ENCODE measurements at regions not wholly inside any gene's neighbourhood (a gene's known extent, or its start where the extent isn't known, plus 50 kb on each side); places are given as distances from the start of the nearest gene placed in this dataset.

- H3K36me3 Mint-ChIP-seq (ENCODE audit: insufficient read depth, unreplicated experiment) = no peaks in the 10 kb centered on the region
- H3K27ac Mint-ChIP-seq (ENCODE audit: low read depth, unreplicated experiment) = no peak overlapping the region
- TF ChIP-seq CTCF (IDR thresholded peaks at IDR 0.05; ENCODE audit: unreplicated experiment) = no peak
- peaks cover 65% of the 10 kb centered on the region for H3K27me3 Mint-ChIP-seq (ENCODE audit: insufficient read depth, unreplicated experiment)
- intact Hi-C loops (cut with micrococcal nuclease) = loop anchor here (10.0 kb wide), 1 partner anchor 424 kb away; no protein-coding TSS in a partner anchor
- POLR2A ChIA-PET = no interaction called here
- H3K4me3 Mint-ChIP-seq (ENCODE audit: unreplicated experiment) = no peak overlapping the region
- CTCF ChIA-PET = interaction anchor here (0.5 to 0.7 kb wide), 2 partner anchors 30 to 922 kb away, joined by 3 read pairs; no protein-coding TSS in a partner anchor
- BruUV-seq (replicated peaks) = no TSS peak
- H3K9me3 Mint-ChIP-seq (ENCODE audit: unreplicated experiment) = no peaks in the 10 kb centered on the region
- peak; percentile 1 for DNase-seq (ENCODE audit: unreplicated experiment)
- peaks cover 11% of the 10 kb centered on the region for H3K4me1 Mint-ChIP-seq (ENCODE audit: insufficient read depth, unreplicated experiment)
Measured at GRCh38 chr10:2620827-2621521, 446.4 kb upstream of the PFKP start.

- peaks cover 59% of the 10 kb centered on the region for H3K27me3 Mint-ChIP-seq (ENCODE audit: insufficient read depth, unreplicated experiment)
- ChIA-PET CTCF (interaction anchor here (0.5 to 1.5 kb wide), 3 partner anchors 10 to 43 kb away, joined by 3 to 7 read pairs (median 4); no protein-coding TSS in a partner anchor), POLR2A (interaction anchor here (0.6 kb wide), 1 partner anchor 170 kb away, joined by 3 read pairs; no protein-coding TSS in a partner anchor)
- H3K9me3 Mint-ChIP-seq (ENCODE audit: unreplicated experiment) = no peaks in the 10 kb centered on the region
- H3K27ac Mint-ChIP-seq (ENCODE audit: low read depth, unreplicated experiment) = no peak overlapping the region
- TF ChIP-seq CTCF (IDR thresholded peaks at IDR 0.05; ENCODE audit: unreplicated experiment) = no peak
- H3K36me3 Mint-ChIP-seq (ENCODE audit: insufficient read depth, unreplicated experiment) = no peaks in the 10 kb centered on the region
- intact Hi-C loops (cut with micrococcal nuclease) = loop anchor here (1.0 to 10.0 kb wide), 2 partner anchors 358 to 425 kb away; no protein-coding TSS in a partner anchor
- DNase-seq (ENCODE audit: unreplicated experiment) = no peak
- H3K4me3 Mint-ChIP-seq (ENCODE audit: unreplicated experiment) = no peak overlapping the region
- peaks cover 11% of the 10 kb centered on the region for H3K4me1 Mint-ChIP-seq (ENCODE audit: insufficient read depth, unreplicated experiment)
- no TSS peak for BruUV-seq (replicated peaks)
Measured at GRCh38 chr10:2619916-2620315, 447.4 kb upstream of the PFKP start.

- Mint-ChIP-seq H3K36me3 (ENCODE audit: insufficient read depth, unreplicated experiment) (no peaks in the 10 kb centered on the region), H3K4me1 (ENCODE audit: insufficient read depth, unreplicated experiment) (peaks cover 11% of the 10 kb centered on the region), H3K27me3 (ENCODE audit: insufficient read depth, unreplicated experiment) (peaks cover 54% of the 10 kb centered on the region), H3K4me3 (ENCODE audit: unreplicated experiment) (no peak overlapping the region), H3K9me3 (ENCODE audit: unreplicated experiment) (no peaks in the 10 kb centered on the region), H3K27ac (ENCODE audit: low read depth, unreplicated experiment) (no peak overlapping the region)
- peak; percentile 47 for DNase-seq (ENCODE audit: unreplicated experiment)
- POLR2A ChIA-PET = no interaction called here
- peak; percentile 37 for TF ChIP-seq CTCF (IDR thresholded peaks at IDR 0.05; ENCODE audit: unreplicated experiment)
- intact Hi-C loops (cut with micrococcal nuclease) = loop anchor here (1.0 kb wide), 1 partner anchor 359 kb away; no protein-coding TSS in a partner anchor
- no TSS peak for BruUV-seq (replicated peaks)
- CTCF ChIA-PET = interaction anchor here (0.5 to 1.5 kb wide), 5 partner anchors 8 to 61 kb away, joined by 3 to 7 read pairs (median 4); no protein-coding TSS in a partner anchor
Measured at GRCh38 chr10:2619472-2619871, 447.9 kb upstream of the PFKP start.

GRCh38 chr10:2618690-2619089, 448.7 kb upstream of the PFKP start:
- ChIA-PET CTCF (interaction anchor here (0.9 kb wide), 2 partner anchors 9 to 61 kb away, joined by 3 to 4 read pairs; no protein-coding TSS in a partner anchor), POLR2A (no interaction called here)
- Mint-ChIP-seq H3K36me3 (ENCODE audit: insufficient read depth, unreplicated experiment) (no peaks in the 10 kb centered on the region), H3K4me1 (ENCODE audit: insufficient read depth, unreplicated experiment) (peaks cover 11% of the 10 kb centered on the region), H3K9me3 (ENCODE audit: unreplicated experiment) (no peaks in the 10 kb centered on the region), H3K4me3 (ENCODE audit: unreplicated experiment) (no peak overlapping the region), H3K27ac (ENCODE audit: low read depth, unreplicated experiment) (no peak overlapping the region), H3K27me3 (ENCODE audit: insufficient read depth, unreplicated experiment) (peaks cover 47% of the 10 kb centered on the region)
- intact Hi-C loops (cut with micrococcal nuclease) = loop anchor here (1.0 kb wide), 1 partner anchor 360 kb away; no protein-coding TSS in a partner anchor
- TF ChIP-seq CTCF (IDR thresholded peaks at IDR 0.05; ENCODE audit: unreplicated experiment) = no peak
- no peak for DNase-seq (ENCODE audit: unreplicated experiment)
- BruUV-seq (replicated peaks) = no TSS peak

Measured in MCF 10A (cell line).